B cell (primary cell): ENCODE measurements at regions not wholly inside any gene's neighbourhood (a gene's known extent, or its start where the extent isn't known, plus 50 kb on each side); places are given as distances from the start of the nearest gene placed in this dataset.

ENCODE experiments used
- ATAC-seq: fragments of 200-7000 bp; cut with Tn5 transposase; one replicate; pipeline ENCODE4 v1.10.0; 2021; ENCODE audit warnings: low read depth, mild to moderate bottlenecking, moderate number of reproducible peaks, moderate library complexity
- CTCF ChIA-PET: fragments of 350-600 bp; sonication (Branson Sonifier 250); formaldehyde crosslinking; loops from one replicate; lab custom pipeline; 2021; ENCODE audit warnings: antibody characterized with exemption, inconsistent platforms; lab: Charles Lee
- POLR2A ChIA-PET: fragments of 350-600 bp; sonication (Branson Sonifier 250); formaldehyde crosslinking; loops from one replicate; lab custom pipeline; 2021; ENCODE audit warnings: antibody characterized with exemption; lab: Charles Lee
- DNase-seq: peaks from one replicate; pipeline ENCODE4 v3.0.0; 2013
- H2AFZ ChIP-seq: 2 replicates; pipeline ENCODE4 v1.6.1; 2012; ENCODE audit warnings: mild to moderate bottlenecking, low read depth, low read length; ENCODE audit not compliant: insufficient read depth, poor library complexity, severe bottlenecking
- H3K27ac ChIP-seq, 2 donors: 1 replicate in 1 of 2; 2 replicates in 1 of 2; pipeline ENCODE4 v1.5.1; 2012 to 2013; ENCODE audit warnings: low read length in 2 of 2, mild to moderate bottlenecking in 2 of 2, moderate library complexity in 1 of 2
- H3K27me3 ChIP-seq, 4 experiments: fragments of 200-600 bp in 1 of 4; sonication (generic) in 1 of 4; replicated peaks in 1 of 4; 1 replicate in 2 of 4; 2 replicates in 2 of 4; pipeline versions ENCODE4 v1.6.1 to v1.7.0; 2013 to 2016; ENCODE audit warnings: low read length in 3 of 4, mild to moderate bottlenecking in 2 of 4, mixed read lengths in 1 of 4, moderate library complexity in 1 of 4; ENCODE audit not compliant: insufficient read depth in 4 of 4, control insufficient read depth in 3 of 4; ENCODE audit errors: control extremely low read depth in 1 of 4
- H3K36me3 ChIP-seq, 2 experiments: replicated peaks in 1 of 2; 1 replicate in 1 of 2; 2 replicates in 1 of 2; pipeline versions ENCODE4 v1.6.1 to v1.7.1; 2013; ENCODE audit warnings: low read length in 1 of 2; ENCODE audit not compliant: insufficient read depth in 2 of 2, control insufficient read depth in 1 of 2; ENCODE audit errors: control extremely low read depth in 1 of 2, extremely low read depth in 1 of 2
- H3K4me1 ChIP-seq, 2 donors: fragments of 200-600 bp in 1 of 2; sonication (generic) in 1 of 2; 1 replicate in 1 of 2; 2 replicates in 1 of 2; pipeline versions ENCODE4 v1.5.1 to v1.6.1; 2013 to 2017; ENCODE audit warnings: low read length in 2 of 2; ENCODE audit not compliant: control insufficient read depth in 2 of 2, insufficient read depth in 2 of 2
- H3K4me2 ChIP-seq: replicated peaks from 2 replicates; pipeline ENCODE3; 2012; ENCODE audit warnings: mild to moderate bottlenecking, low read depth, low read length; ENCODE audit not compliant: poor library complexity, severe bottlenecking
- H3K4me3 ChIP-seq, 5 experiments: fragments of 200-600 bp in 1 of 5; sonication (generic) in 1 of 5; 1 replicate in 3 of 5; 2 replicates in 2 of 5; pipeline versions ENCODE4 v1.5.1 to v1.7.0; 2011 to 2016; ENCODE audit warnings: low read length in 4 of 5, mild to moderate bottlenecking in 4 of 5, low read depth in 2 of 5, control low read depth in 1 of 5, moderate library complexity in 1 of 5; ENCODE audit not compliant: insufficient read depth in 1 of 5; ENCODE audit errors: control extremely low read depth in 1 of 5, extremely low read depth in 1 of 5
- H3K79me2 ChIP-seq: fragments of 200-600 bp; sonication (generic); one replicate; pipeline ENCODE4 v1.6.0; 2016; ENCODE audit warnings: low read length; ENCODE audit not compliant: control insufficient read depth, insufficient read depth
- H3K9ac ChIP-seq: fragments of 200-600 bp; sonication (generic); 2 replicates; pipeline ENCODE4 v1.6.1; 2017; ENCODE audit warnings: mild to moderate bottlenecking, low read length, moderate library complexity
- H3K9me3 ChIP-seq, 3 donors: one replicate each; pipeline versions ENCODE4 v1.6.1 to v1.7.1; 2013; ENCODE audit warnings: low read length in 2 of 3; ENCODE audit not compliant: control insufficient read depth in 2 of 3, insufficient read depth in 1 of 3; ENCODE audit errors: control extremely low read depth in 1 of 3
- H4K20me1 ChIP-seq: 2 replicates; pipeline ENCODE4 v1.6.0; 2012; ENCODE audit warnings: mild to moderate bottlenecking, low read length; ENCODE audit not compliant: insufficient read depth, control insufficient read depth, poor library complexity, severe bottlenecking
- H3K27ac Mint-ChIP-seq: one replicate; pipeline ENCODE4 v1.8.0; 2021; ENCODE audit warnings: mixed read lengths
- H3K27me3 Mint-ChIP-seq: one replicate; pipeline ENCODE4 v1.8.0; 2021; ENCODE audit warnings: mixed read lengths
- H3K4me1 Mint-ChIP-seq: one replicate; pipeline ENCODE4 v1.8.0; 2021; ENCODE audit warnings: mixed read lengths
- H3K4me3 Mint-ChIP-seq: one replicate; pipeline ENCODE4 v1.8.0; 2021; ENCODE audit warnings: mixed read lengths
- H3K9me3 Mint-ChIP-seq: one replicate; pipeline ENCODE4 v1.8.0; 2022; ENCODE audit warnings: mixed read lengths; ENCODE audit not compliant: insufficient read depth
- CTCF ChIP-seq: fragments of 200-600 bp; IDR thresholded peaks from one replicate; pipeline ENCODE4 v1.8.0; 2022; ENCODE audit warnings: antibody characterized with exemption, mild to moderate bottlenecking
- EZH2 ChIP-seq: IDR thresholded peaks from 2 replicates; pipeline ENCODE4 v1.6.1; 2012; ENCODE audit warnings: borderline replicate concordance, low read depth, mild to moderate bottlenecking, moderate library complexity, low read length; ENCODE audit not compliant: insufficient read depth, poor library complexity, severe bottlenecking
- WGBS: methylation state at CpG from one replicate; pipeline ENCODE4 v1.1.5; 2013; ENCODE audit warnings: missing lambda C conversion rate; ENCODE audit not compliant: insufficient coverage; 5-methylcytosine and 5-hydroxymethylcytosine counted together
- intact Hi-C: fragments of 100-400 bp; cut with micrococcal nuclease; formaldehyde crosslinking; loops from one replicate; pipeline ENCODE4 v1.10.0; 2022

DNA sequence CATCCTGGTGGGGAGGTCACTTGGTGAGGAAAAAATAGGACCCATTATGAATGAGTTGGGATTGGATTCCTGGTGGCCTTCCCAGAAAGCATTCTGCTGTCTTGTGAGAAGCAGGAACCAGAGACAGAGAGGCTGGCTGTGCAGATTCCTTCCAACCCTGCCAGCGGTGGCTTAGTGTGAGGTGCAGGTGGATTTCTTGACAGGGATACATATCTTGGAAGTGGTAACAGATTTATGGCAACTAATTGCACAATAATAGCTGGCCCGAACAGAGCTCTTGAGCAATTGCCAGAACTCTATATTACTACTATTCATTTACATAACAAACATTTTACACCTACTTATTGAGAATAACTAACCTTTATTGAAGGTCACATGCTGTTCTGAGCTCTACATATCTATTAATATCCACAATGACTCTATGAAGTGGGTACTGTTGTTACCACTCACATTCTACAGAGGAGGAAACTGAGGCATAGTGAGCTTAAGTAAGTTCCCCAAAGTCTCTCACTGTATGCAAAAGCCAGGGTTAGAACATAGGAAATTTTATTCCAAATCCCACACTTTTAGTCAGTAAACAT, 173.9 kb upstream of the SERP2 start:
- H3K4me3 ChIP-seq = no peak overlapping the region
- WGBS = 100% methylated on average over 1 of the region's 2 CpGs
- ChIA-PET POLR2A (no interaction called here), CTCF (interaction anchor here (2.6 kb wide), 1 partner anchor 9 kb away, joined by 10 read pairs; no protein-coding TSS in a partner anchor)
- no peaks in the 10 kb centered on the region for H3K27me3 ChIP-seq
- H3K27ac ChIP-seq = no peak overlapping the region
- no peak for ATAC-seq
- Mint-ChIP-seq H3K4me1 (no peaks in the 10 kb centered on the region), H3K4me3 (no peak overlapping the region), H3K9me3 (no peaks in the 10 kb centered on the region), H3K27ac (no peak overlapping the region), H3K27me3 (peaks cover 21% of the 10 kb centered on the region)
- no peaks in the 10 kb centered on the region for H4K20me1 ChIP-seq
- H2AFZ ChIP-seq = no peak overlapping the region
- no peaks in the 10 kb centered on the region for H3K9me3 ChIP-seq
- no peaks in the 10 kb centered on the region for H3K36me3 ChIP-seq
- H3K4me1 ChIP-seq = no peaks in the 10 kb centered on the region
- H3K79me2 ChIP-seq = no peaks in the 10 kb centered on the region
- intact Hi-C loops = no loop called here
- H3K9ac ChIP-seq = no peak overlapping the region
- no peak overlapping the region for H3K4me2 ChIP-seq
- no peak for TF ChIP-seq EZH2
- TF ChIP-seq CTCF = no peak
- no peak for DNase-seq

GRCh38 chr13:44206434-44206833, 167.2 kb upstream of the SERP2 start:
- intact Hi-C loops = no loop called here
- H3K4me3 ChIP-seq = no peak overlapping the region
- ChIA-PET POLR2A (no interaction called here), CTCF (no interaction called here)
- H3K4me1 ChIP-seq = no peaks in the 10 kb centered on the region
- Mint-ChIP-seq H3K27ac (no peak overlapping the region), H3K4me3 (no peak overlapping the region), H3K27me3 (peaks cover 18% of the 10 kb centered on the region), H3K9me3 (no peaks in the 10 kb centered on the region), H3K4me1 (no peaks in the 10 kb centered on the region)
- H3K9ac ChIP-seq = no peak overlapping the region
- no peak overlapping the region for H3K4me2 ChIP-seq
- TF ChIP-seq CTCF = no peak
- TF ChIP-seq EZH2 = no peak
- peaks cover 0 to 3% (median 0%) of the 10 kb centered on the region in 4 experiments for H3K27me3 ChIP-seq
- no peak overlapping the region for H3K27ac ChIP-seq
- no peaks in the 10 kb centered on the region for H4K20me1 ChIP-seq
- 43% methylated on average over 2 of the region's 3 CpGs for WGBS
- no peak for ATAC-seq
- H3K9me3 ChIP-seq = peaks cover 0 to 10% (median 1%) of the 10 kb centered on the region in 3 donors
- DNase-seq = no peak
- no peaks in the 10 kb centered on the region for H3K79me2 ChIP-seq
- no peaks in the 10 kb centered on the region for H3K36me3 ChIP-seq
- H2AFZ ChIP-seq = no peak overlapping the region
